ENCODE measurements at regions not wholly inside any gene's neighbourhood (a gene's known extent, or its start where the extent isn't known, plus 50 kb on each side); places are given as distances from the start of the nearest gene placed in this dataset.
"Not testable (repeated sequence)": the region's sequence is repeated elsewhere in the genome, so short reads cannot be mapped to it uniquely, and the experiment has no call there.

- DNase-seq (ENCODE audit: low read depth, low spot score): no peak
- in situ Hi-C loops (cut with HindIII; ENCODE audit: low pct_unique_long_range_greater_than_20kb, low sequenced_read_pairs): no loop called here
These were observed 444.0 kb downstream of the XYLT1 start for GRCh38 chr16:17026600-17027242.

GRCh38 chr16:17027488-17028129 lies 443.2 kb downstream of the XYLT1 start:
- in situ Hi-C loops (cut with HindIII; ENCODE audit: low pct_unique_long_range_greater_than_20kb, low sequenced_read_pairs): no loop called here
- no peak for DNase-seq (ENCODE audit: low read depth, low spot score)

- no peak for DNase-seq (ENCODE audit: low read depth, low spot score)
- in situ Hi-C loops (cut with HindIII; ENCODE audit: low pct_unique_long_range_greater_than_20kb, low sequenced_read_pairs): no loop called here
These were observed 441.0 kb downstream of the XYLT1 start for GRCh38 chr16:17029602-17030350.

- DNase-seq (ENCODE audit: low read depth, low spot score): peak; percentile 4
- in situ Hi-C loops (cut with HindIII; ENCODE audit: low pct_unique_long_range_greater_than_20kb, low sequenced_read_pairs): no loop called here
These were observed 439.1 kb downstream of the XYLT1 start for GRCh38 chr16:17031484-17032268.

- in situ Hi-C loops (cut with HindIII; ENCODE audit: low pct_unique_long_range_greater_than_20kb, low sequenced_read_pairs): no loop called here
These were observed 438.4 kb downstream of the XYLT1 start for GRCh38 chr16:17032332-17032731.

GRCh38 chr16:17034477-17035252 lies 436.1 kb downstream of the XYLT1 start:
- in situ Hi-C loops (cut with HindIII; ENCODE audit: low pct_unique_long_range_greater_than_20kb, low sequenced_read_pairs): no loop called here
- DNase-seq (ENCODE audit: low read depth, low spot score): no peak

More at GRCh38 chr16:17032332-17032731, 438.4 kb downstream of the XYLT1 start:
- DNase-seq (ENCODE audit: low read depth, low spot score): peak; percentile 49

- in situ Hi-C loops (cut with HindIII; ENCODE audit: low pct_unique_long_range_greater_than_20kb, low sequenced_read_pairs): no loop called here
- no peak for DNase-seq (ENCODE audit: low read depth, low spot score)
These were observed 433.3 kb downstream of the XYLT1 start for GRCh38 chr16:17037499-17037898.

- in situ Hi-C loops (cut with HindIII; ENCODE audit: low pct_unique_long_range_greater_than_20kb, low sequenced_read_pairs): no loop called here
- DNase-seq (ENCODE audit: low read depth, low spot score): no peak
These were observed 432.3 kb downstream of the XYLT1 start for GRCh38 chr16:17038415-17038814.

GRCh38 chr16:17049109-17049508 lies 421.7 kb downstream of the XYLT1 start:
- DNase-seq (ENCODE audit: low read depth, low spot score); in situ Hi-C loops (cut with HindIII; ENCODE audit: low pct_unique_long_range_greater_than_20kb, low sequenced_read_pairs): not testable (repeated sequence)

GRCh38 chr16:17050468-17050867 lies 420.3 kb downstream of the XYLT1 start:
- in situ Hi-C loops (cut with HindIII; ENCODE audit: low pct_unique_long_range_greater_than_20kb, low sequenced_read_pairs): no loop called here
- no peak for DNase-seq (ENCODE audit: low read depth, low spot score)
